ENCODE measurements at regions not wholly inside any gene's neighbourhood (a gene's known extent, or its start where the extent isn't known, plus 50 kb on each side); places are given as distances from the start of the nearest gene placed in this dataset.
"Not testable (repeated sequence)": the region's sequence is repeated elsewhere in the genome, so short reads cannot be mapped to it uniquely, and the experiment has no call there.

GRCh38 chr6:939526-940252, 246.8 kb upstream of the EXOC2 start:
- in situ Hi-C loops (cut with MboI; ENCODE audit: low pct_unique_long_range_greater_than_20kb, low sequenced_read_pairs): no loop called here
- no peak for DNase-seq

GRCh38 chr6:938916-939315, 246.0 kb upstream of the EXOC2 start:
- no peak for DNase-seq

GRCh38 chr6:938271-938905, 245.4 kb upstream of the EXOC2 start:
- in situ Hi-C loops (cut with MboI; ENCODE audit: low pct_unique_long_range_greater_than_20kb, low sequenced_read_pairs): no loop called here
- no peak for DNase-seq

More at GRCh38 chr6:938916-939315, 246.0 kb upstream of the EXOC2 start:
- in situ Hi-C loops (cut with MboI; ENCODE audit: low pct_unique_long_range_greater_than_20kb, low sequenced_read_pairs): no loop called here

GRCh38 chr6:935582-935981, 242.6 kb upstream of the EXOC2 start:
- DNase-seq: no peak
- in situ Hi-C loops (cut with MboI; ENCODE audit: low pct_unique_long_range_greater_than_20kb, low sequenced_read_pairs): no loop called here

- DNase-seq: no peak
- in situ Hi-C loops (cut with MboI; ENCODE audit: low pct_unique_long_range_greater_than_20kb, low sequenced_read_pairs): no loop called here
Observed at GRCh38 chr6:934686-935085, 241.7 kb upstream of the EXOC2 start.

GRCh38 chr6:931919-932318, 239.0 kb upstream of the EXOC2 start:
- DNase-seq; in situ Hi-C loops (cut with MboI; ENCODE audit: low pct_unique_long_range_greater_than_20kb, low sequenced_read_pairs): not testable (repeated sequence)

GRCh38 chr6:927157-927556, 234.2 kb upstream of the EXOC2 start:
- in situ Hi-C loops (cut with MboI; ENCODE audit: low pct_unique_long_range_greater_than_20kb, low sequenced_read_pairs): no loop called here
- no peak for DNase-seq

- no peak for DNase-seq
- in situ Hi-C loops (cut with MboI; ENCODE audit: low pct_unique_long_range_greater_than_20kb, low sequenced_read_pairs): no loop called here
Observed at GRCh38 chr6:925656-926213, 232.8 kb upstream of the EXOC2 start.

- DNase-seq: no peak
Observed at GRCh38 chr6:924661-925060, 231.7 kb upstream of the EXOC2 start.

GRCh38 chr6:921400-921799, 228.5 kb upstream of the EXOC2 start:
- DNase-seq: no peak
- in situ Hi-C loops (cut with MboI; ENCODE audit: low pct_unique_long_range_greater_than_20kb, low sequenced_read_pairs): no loop called here

More at GRCh38 chr6:924661-925060, 231.7 kb upstream of the EXOC2 start:
- in situ Hi-C loops (cut with MboI; ENCODE audit: low pct_unique_long_range_greater_than_20kb, low sequenced_read_pairs): no loop called here

GRCh38 chr6:920512-920911, 227.6 kb upstream of the EXOC2 start:
- DNase-seq: no peak
- in situ Hi-C loops (cut with MboI; ENCODE audit: low pct_unique_long_range_greater_than_20kb, low sequenced_read_pairs): no loop called here

GRCh38 chr6:919500-919899, 226.6 kb upstream of the EXOC2 start:
- no peak for DNase-seq
- in situ Hi-C loops (cut with MboI; ENCODE audit: low pct_unique_long_range_greater_than_20kb, low sequenced_read_pairs): no loop called here

- in situ Hi-C loops (cut with MboI; ENCODE audit: low pct_unique_long_range_greater_than_20kb, low sequenced_read_pairs): no loop called here
- DNase-seq: no peak
Observed at GRCh38 chr6:917939-918338, 225.0 kb upstream of the EXOC2 start.

- in situ Hi-C loops (cut with MboI; ENCODE audit: low pct_unique_long_range_greater_than_20kb, low sequenced_read_pairs): no loop called here
- no peak for DNase-seq
Observed at GRCh38 chr6:917296-917695, 224.4 kb upstream of the EXOC2 start.

GRCh38 chr6:916131-916530, 223.2 kb upstream of the EXOC2 start:
- in situ Hi-C loops (cut with MboI; ENCODE audit: low pct_unique_long_range_greater_than_20kb, low sequenced_read_pairs): no loop called here
- no peak for DNase-seq

- in situ Hi-C loops (cut with MboI; ENCODE audit: low pct_unique_long_range_greater_than_20kb, low sequenced_read_pairs): no loop called here
- no peak for DNase-seq
Observed at GRCh38 chr6:912871-913835, 220.2 kb upstream of the EXOC2 start.

GRCh38 chr6:907928-908327, 215.0 kb upstream of the EXOC2 start:
- in situ Hi-C loops (cut with MboI; ENCODE audit: low pct_unique_long_range_greater_than_20kb, low sequenced_read_pairs): no loop called here
- no peak for DNase-seq

GRCh38 chr6:906920-907319, 214.0 kb upstream of the EXOC2 start:
- DNase-seq: peak; percentile 18

GRCh38 chr6:905556-905955, 212.6 kb upstream of the EXOC2 start:
- peak; percentile 30 for DNase-seq
- in situ Hi-C loops (cut with MboI; ENCODE audit: low pct_unique_long_range_greater_than_20kb, low sequenced_read_pairs): no loop called here

More at GRCh38 chr6:906920-907319, 214.0 kb upstream of the EXOC2 start:
- in situ Hi-C loops (cut with MboI; ENCODE audit: low pct_unique_long_range_greater_than_20kb, low sequenced_read_pairs): no loop called here

All from KBM-7 (cell line).